ENCODE measurements at regions not wholly inside any gene's neighbourhood (a gene's known extent, or its start where the extent isn't known, plus 50 kb on each side); places are given as distances from the start of the nearest gene placed in this dataset.
"Not testable (repeated sequence)": the region's sequence is repeated elsewhere in the genome, so short reads cannot be mapped to it uniquely, and the experiment has no call there.

DNA sequence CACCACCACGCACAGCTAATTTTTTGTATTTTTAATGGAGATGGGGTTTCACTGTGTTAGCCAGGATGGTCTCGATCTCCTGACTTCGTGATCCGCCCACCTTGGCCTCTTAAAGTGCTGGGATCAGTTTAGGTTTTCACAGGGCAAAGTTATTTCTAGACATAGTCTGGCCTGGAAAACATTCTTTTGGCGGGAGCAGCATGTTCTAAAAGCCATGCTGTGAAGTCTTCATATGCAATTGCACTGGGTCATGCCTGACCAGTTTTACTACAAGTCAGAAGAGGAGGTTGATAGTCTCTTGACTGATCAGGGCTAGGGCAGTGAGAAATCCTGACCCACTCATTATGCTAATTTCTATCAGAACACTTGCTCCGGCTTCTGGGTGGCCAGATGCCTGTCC is 131.6 kb upstream of the POU3F1 start:
- DNase-seq, result no peak
- peaks cover 15% of the 10 kb centered on the region for H3K27me3 Mint-ChIP-seq
- H3K9me3 Mint-ChIP-seq, result no peaks in the 10 kb centered on the region
- H3K27ac Mint-ChIP-seq, result no peak overlapping the region
- no peak overlapping the region for H3K4me3 Mint-ChIP-seq
- no peaks in the 10 kb centered on the region for H3K4me1 Mint-ChIP-seq (ENCODE audit: low read depth)
- H3K36me3 Mint-ChIP-seq (ENCODE audit: low read depth), result no peaks in the 10 kb centered on the region

DNA sequence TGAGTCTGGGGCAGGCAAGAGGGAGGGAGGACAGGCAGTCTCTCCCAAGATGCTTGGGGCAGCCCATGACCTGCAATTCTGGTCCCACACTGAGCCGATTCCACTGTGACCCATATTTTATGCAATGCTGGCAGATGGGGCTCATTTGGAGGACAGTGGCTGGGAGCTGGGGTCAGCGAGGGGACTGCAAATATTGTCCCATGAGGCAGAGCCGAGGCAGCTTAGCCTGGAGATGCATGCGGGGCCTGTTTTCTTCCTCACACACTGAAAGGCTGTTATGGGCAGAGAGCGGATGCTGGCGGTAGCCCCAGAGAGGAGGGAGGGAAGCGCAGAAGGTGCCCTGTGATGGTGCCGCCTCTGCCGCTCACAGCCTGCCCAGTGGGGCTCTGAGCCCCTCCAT is 128.5 kb upstream of the POU3F1 start:
- Mint-ChIP-seq H3K36me3 (ENCODE audit: low read depth) (no peaks in the 10 kb centered on the region), H3K27me3 (peaks cover 2% of the 10 kb centered on the region), H3K27ac (no peak overlapping the region), H3K4me1 (ENCODE audit: low read depth) (no peaks in the 10 kb centered on the region), H3K4me3 (no peak overlapping the region), H3K9me3 (no peaks in the 10 kb centered on the region)
- no peak for DNase-seq

DNA sequence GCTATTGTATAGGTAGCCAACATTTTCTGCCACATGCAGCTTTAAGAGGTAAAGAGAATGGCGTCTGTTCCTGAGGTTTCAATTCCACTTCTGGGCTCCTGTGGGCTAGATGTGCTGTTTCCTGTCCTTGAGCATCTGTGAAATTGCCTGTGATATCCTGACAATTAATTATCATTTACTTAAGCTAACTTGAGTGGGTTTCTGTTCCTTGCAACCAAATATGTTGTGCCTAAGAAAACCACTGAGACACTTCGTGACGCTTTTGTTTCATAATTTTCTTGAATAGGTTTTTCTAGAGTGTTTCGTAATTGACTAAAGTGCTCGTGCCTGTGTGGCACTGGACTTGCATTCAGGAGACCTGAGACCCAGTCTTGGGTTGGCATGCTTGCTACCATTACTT is 127.3 kb upstream of the POU3F1 start:
- H3K27me3 Mint-ChIP-seq, result no peaks in the 10 kb centered on the region
- H3K9me3 Mint-ChIP-seq, result no peaks in the 10 kb centered on the region
- no peak overlapping the region for H3K27ac Mint-ChIP-seq
- H3K4me3 Mint-ChIP-seq, result no peak overlapping the region
- H3K4me1 Mint-ChIP-seq (ENCODE audit: low read depth), result no peaks in the 10 kb centered on the region
- no peak for DNase-seq
- H3K36me3 Mint-ChIP-seq (ENCODE audit: low read depth), result no peaks in the 10 kb centered on the region

DNA sequence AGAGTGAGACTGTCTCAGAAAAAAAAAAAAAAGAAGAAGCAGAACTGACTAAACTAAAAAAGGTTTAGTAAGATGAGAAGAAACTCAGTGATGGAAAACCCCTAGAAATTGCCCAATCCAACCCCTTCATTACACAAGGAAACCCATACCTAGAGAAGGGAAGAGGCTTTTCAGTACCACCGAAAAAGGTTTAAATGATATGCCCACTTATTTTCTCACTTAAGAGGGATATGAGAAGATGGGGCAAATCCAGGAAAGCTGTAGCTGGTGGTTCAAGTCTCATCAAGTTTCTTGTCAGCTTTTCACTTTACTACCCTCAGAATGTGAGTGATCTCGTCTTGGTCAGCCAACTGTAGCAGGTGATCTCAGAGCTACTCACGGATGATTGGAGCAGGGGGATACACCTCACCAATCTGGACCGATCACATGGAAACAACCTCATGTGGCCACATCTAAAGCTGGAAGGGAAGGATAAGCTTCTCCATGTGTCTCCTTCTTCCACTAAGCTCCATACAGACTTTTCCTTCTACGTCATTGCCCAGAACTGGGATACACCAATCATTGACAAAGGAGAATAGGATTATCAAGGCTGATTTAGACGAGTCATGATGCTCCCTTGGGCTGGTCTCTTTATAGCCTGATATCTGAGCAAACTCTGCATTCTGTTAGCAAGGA is 126.7 kb upstream of the POU3F1 start:
- H3K27me3 Mint-ChIP-seq, result no peaks in the 10 kb centered on the region
- H3K36me3 Mint-ChIP-seq (ENCODE audit: low read depth), result no peaks in the 10 kb centered on the region
- no peak overlapping the region for H3K4me3 Mint-ChIP-seq
- H3K27ac Mint-ChIP-seq, result no peak overlapping the region
- no peak for DNase-seq
- H3K9me3 Mint-ChIP-seq, result no peaks in the 10 kb centered on the region
- no peaks in the 10 kb centered on the region for H3K4me1 Mint-ChIP-seq (ENCODE audit: low read depth)

DNA sequence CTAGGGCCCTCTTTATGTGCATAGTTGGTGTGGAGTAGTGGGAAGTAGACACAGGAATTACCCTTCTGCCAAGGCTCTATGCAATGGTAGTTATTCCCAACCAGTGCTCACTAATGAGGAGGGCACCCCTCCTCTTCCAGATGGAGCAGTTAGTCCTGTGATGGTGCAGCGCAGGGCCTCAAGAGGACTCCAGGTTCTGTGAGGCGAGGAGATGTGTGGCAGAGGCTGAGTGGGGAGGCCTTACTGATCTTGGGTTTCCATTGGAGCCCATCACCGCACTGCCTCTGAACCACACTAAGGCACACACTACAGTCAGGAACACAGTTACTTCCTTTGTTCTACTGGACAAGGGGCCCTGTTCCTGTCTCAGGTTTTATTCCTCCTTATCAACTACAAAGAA is 122.5 kb upstream of the POU3F1 start:
- Mint-ChIP-seq H3K9me3 (no peaks in the 10 kb centered on the region), H3K27ac (no peak overlapping the region), H3K36me3 (ENCODE audit: low read depth) (no peaks in the 10 kb centered on the region), H3K4me3 (no peak overlapping the region), H3K4me1 (ENCODE audit: low read depth) (no peaks in the 10 kb centered on the region), H3K27me3 (peaks cover 17% of the 10 kb centered on the region)
- DNase-seq, result no peak

DNA sequence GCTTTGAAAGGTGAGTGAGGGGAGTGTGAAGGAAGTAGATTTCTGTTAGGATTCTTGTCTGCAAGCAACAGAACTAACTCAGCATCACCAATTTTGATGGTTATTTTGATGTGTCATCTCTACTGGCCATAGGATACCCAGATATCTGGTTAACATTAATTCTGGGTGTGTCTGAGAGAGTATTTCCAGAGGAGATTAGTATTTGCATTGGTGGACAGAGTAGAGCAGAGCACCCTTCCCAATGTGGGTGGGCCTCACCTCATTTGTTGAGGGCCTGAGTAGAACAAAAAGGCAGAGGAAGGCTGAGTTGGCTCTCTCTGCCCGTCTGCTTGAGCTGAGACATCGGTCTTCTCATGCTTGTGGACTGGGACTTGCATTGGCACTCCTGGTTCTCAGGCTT is 121.8 kb upstream of the POU3F1 start:
- Mint-ChIP-seq H3K36me3 (ENCODE audit: low read depth) (no peaks in the 10 kb centered on the region), H3K27ac (no peak overlapping the region), H3K9me3 (no peaks in the 10 kb centered on the region), H3K27me3 (peaks cover 22% of the 10 kb centered on the region), H3K4me1 (ENCODE audit: low read depth) (no peaks in the 10 kb centered on the region), H3K4me3 (no peak overlapping the region)
- DNase-seq, result no peak

DNA sequence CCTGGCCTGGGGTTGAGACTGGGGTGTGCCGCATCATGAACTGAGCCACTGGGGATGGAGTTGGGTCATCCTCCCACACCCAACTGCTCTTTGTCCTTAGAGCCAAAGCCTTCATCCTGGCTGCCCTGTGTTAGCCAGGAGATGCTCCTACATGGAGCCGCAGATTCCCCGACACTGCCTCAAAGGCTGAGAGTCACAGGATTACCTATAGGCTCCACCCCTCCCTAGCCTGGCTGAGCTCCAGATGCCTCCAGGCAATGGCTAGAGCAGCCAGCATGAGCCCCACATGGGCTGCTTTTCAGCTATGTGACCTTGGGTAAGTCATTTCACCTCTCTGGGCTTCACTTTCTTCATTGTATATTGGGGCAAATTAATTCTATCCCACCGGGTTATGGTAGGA is 119.9 kb upstream of the POU3F1 start:
- H3K27ac Mint-ChIP-seq, result no peak overlapping the region
- peaks cover 25% of the 10 kb centered on the region for H3K27me3 Mint-ChIP-seq
- H3K36me3 Mint-ChIP-seq (ENCODE audit: low read depth), result no peaks in the 10 kb centered on the region
- DNase-seq, result no peak
- H3K4me1 Mint-ChIP-seq (ENCODE audit: low read depth), result no peaks in the 10 kb centered on the region
- no peak overlapping the region for H3K4me3 Mint-ChIP-seq
- no peaks in the 10 kb centered on the region for H3K9me3 Mint-ChIP-seq

- DNase-seq, result no peak
- H3K27me3 Mint-ChIP-seq, result peaks cover 55% of the 10 kb centered on the region
- no peak overlapping the region for H3K27ac Mint-ChIP-seq
- H3K9me3 Mint-ChIP-seq, result no peaks in the 10 kb centered on the region
- H3K4me1 Mint-ChIP-seq (ENCODE audit: low read depth), result no peaks in the 10 kb centered on the region
- H3K36me3 Mint-ChIP-seq (ENCODE audit: low read depth), result no peaks in the 10 kb centered on the region
- H3K4me3 Mint-ChIP-seq, result no peak overlapping the region
Measured at GRCh38 chr1:38153778-38154470, 107.3 kb upstream of the POU3F1 start.

- Mint-ChIP-seq H3K4me3 (no peak overlapping the region), H3K4me1 (ENCODE audit: low read depth) (no peaks in the 10 kb centered on the region)
Measured at GRCh38 chr1:38153066-38153777, 106.6 kb upstream of the POU3F1 start.

GRCh38 chr1:38152351-38153065 is 105.9 kb upstream of the POU3F1 start:
- H3K27me3 Mint-ChIP-seq, result peaks cover 51% of the 10 kb centered on the region
- no peak overlapping the region for H3K27ac Mint-ChIP-seq
- DNase-seq, result no peak
- H3K9me3 Mint-ChIP-seq, result no peaks in the 10 kb centered on the region
- no peak overlapping the region for H3K4me3 Mint-ChIP-seq
- H3K36me3 Mint-ChIP-seq (ENCODE audit: low read depth), result no peaks in the 10 kb centered on the region
- H3K4me1 Mint-ChIP-seq (ENCODE audit: low read depth), result no peaks in the 10 kb centered on the region

More at GRCh38 chr1:38153066-38153777, 106.6 kb upstream of the POU3F1 start:
- H3K36me3 Mint-ChIP-seq (ENCODE audit: low read depth), result no peaks in the 10 kb centered on the region
- peaks cover 58% of the 10 kb centered on the region for H3K27me3 Mint-ChIP-seq
- no peaks in the 10 kb centered on the region for H3K9me3 Mint-ChIP-seq
- H3K27ac Mint-ChIP-seq, result no peak overlapping the region
- DNase-seq, result no peak

- no peak for DNase-seq
- no peak overlapping the region for H3K4me3 Mint-ChIP-seq
- peaks cover 3% of the 10 kb centered on the region for H3K9me3 Mint-ChIP-seq
- peaks cover 48% of the 10 kb centered on the region for H3K27me3 Mint-ChIP-seq
- H3K36me3 Mint-ChIP-seq (ENCODE audit: low read depth), result no peaks in the 10 kb centered on the region
- no peak overlapping the region for H3K27ac Mint-ChIP-seq
- no peaks in the 10 kb centered on the region for H3K4me1 Mint-ChIP-seq (ENCODE audit: low read depth)
Measured at GRCh38 chr1:38151399-38151798, 104.8 kb upstream of the POU3F1 start.

DNA sequence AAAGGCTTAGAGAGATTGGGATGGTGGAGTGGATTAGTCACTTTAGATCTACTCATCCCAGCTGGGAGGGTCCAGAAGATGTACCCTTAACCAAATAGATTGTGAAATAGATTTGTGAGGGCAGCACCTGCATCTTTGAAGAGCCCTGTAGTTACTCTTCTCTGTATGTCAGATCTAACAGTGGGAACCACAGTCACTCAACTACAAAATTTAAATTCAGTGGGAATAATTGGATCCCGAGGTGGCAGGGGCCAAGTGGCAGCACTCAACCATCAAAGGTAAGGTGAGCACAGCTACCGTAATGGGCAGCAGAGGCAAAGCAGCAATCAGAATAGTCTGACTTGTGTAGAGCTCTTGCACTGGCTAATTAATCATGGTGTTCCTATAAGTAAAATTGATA is 99.5 kb upstream of the POU3F1 start:
- Mint-ChIP-seq H3K27me3 (peaks cover 43% of the 10 kb centered on the region), H3K9me3 (peaks cover 12% of the 10 kb centered on the region)
- DNase-seq; H3K36me3 Mint-ChIP-seq (ENCODE audit: low read depth); H3K4me3 Mint-ChIP-seq; H3K27ac Mint-ChIP-seq; H3K4me1 Mint-ChIP-seq (ENCODE audit: low read depth): not testable (repeated sequence)

GRCh38 chr1:38142606-38143005 is 96.0 kb upstream of the POU3F1 start:
- no peak for DNase-seq
- Mint-ChIP-seq H3K36me3 (ENCODE audit: low read depth) (no peaks in the 10 kb centered on the region), H3K4me3 (no peak overlapping the region), H3K4me1 (ENCODE audit: low read depth) (no peaks in the 10 kb centered on the region), H3K27ac (no peak overlapping the region), H3K9me3 (peaks cover 12% of the 10 kb centered on the region), H3K27me3 (peaks cover 67% of the 10 kb centered on the region)

DNA sequence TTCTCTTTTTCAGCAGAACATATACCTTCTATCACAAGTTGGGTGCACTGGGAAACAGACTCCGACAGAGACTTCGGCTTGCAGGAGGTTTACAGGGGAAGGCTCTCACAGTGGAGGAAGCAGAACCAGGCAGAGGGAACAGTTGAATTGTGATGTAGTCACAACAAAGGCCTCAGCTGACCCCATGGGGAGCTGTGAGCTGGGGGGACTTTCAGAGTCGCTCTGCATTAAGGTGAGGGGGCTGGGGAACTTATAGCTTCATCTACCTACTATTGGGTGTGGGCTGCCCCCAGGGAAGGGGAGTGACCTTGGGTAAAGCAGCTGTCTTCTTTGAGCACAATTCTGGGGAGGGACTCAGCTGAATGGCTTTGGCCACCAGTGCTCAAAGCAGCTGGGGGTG is 94.9 kb upstream of the POU3F1 start:
- H3K9me3 Mint-ChIP-seq, result peaks cover 9% of the 10 kb centered on the region
- no peak for DNase-seq
- no peak overlapping the region for H3K27ac Mint-ChIP-seq
- peaks cover 78% of the 10 kb centered on the region for H3K27me3 Mint-ChIP-seq
- H3K4me3 Mint-ChIP-seq, result no peak overlapping the region
- H3K4me1 Mint-ChIP-seq (ENCODE audit: low read depth), result no peaks in the 10 kb centered on the region
- no peaks in the 10 kb centered on the region for H3K36me3 Mint-ChIP-seq (ENCODE audit: low read depth)

Data from activated T-cell treated with anti-CD3 and anti-CD28 coated beads, Interleukin-2, amount 50 U/mL, for 24 hours (primary cell).